Thoracic aorta (tissue), 2 donors: ENCODE measurements at regions not wholly inside any gene's neighbourhood (a gene's known extent, or its start where the extent isn't known, plus 50 kb on each side); places are given as distances from the start of the nearest gene placed in this dataset.
A peak's percentile ranks its signal among the peaks of the same experiment; 100 is the strongest.

Source experiments
- ATAC-seq: fragments of 150-250 bp; one replicate; pipeline ENCODE4 v1.8.0; 2017; ENCODE audit warnings: low read depth; ENCODE audit not compliant: insufficient number of reproducible peaks, low FRiP score
- DNase-seq: peaks from one replicate; pipeline ENCODE4 v3.0.0-alpha.2; 2020; ENCODE audit warnings: low spot score
- H3K27ac ChIP-seq, 2 donors: fragments of 200-600 bp; sonication (generic); 1 replicate in 1 of 2; 2 replicates in 1 of 2; pipeline ENCODE4 v1.5.1; 2016; ENCODE audit warnings: mild to moderate bottlenecking in 2 of 2, moderate library complexity in 2 of 2
- H3K27me3 ChIP-seq: fragments of 200-600 bp; sonication (generic); replicated peaks from 2 replicates; pipeline ENCODE4 v1.6.0; 2016; ENCODE audit warnings: mild to moderate bottlenecking; ENCODE audit not compliant: insufficient read depth
- H3K36me3 ChIP-seq: fragments of 200-600 bp; sonication (generic); one replicate; pipeline ENCODE4 v1.5.1; 2016
- H3K4me1 ChIP-seq, 2 donors: fragments of 200-600 bp; sonication (generic); 1 replicate in 1 of 2; 2 replicates in 1 of 2; pipeline versions ENCODE4 v1.5.1 to v1.6.0; 2016; ENCODE audit warnings: low read depth in 2 of 2, mild to moderate bottlenecking in 1 of 2; ENCODE audit not compliant: control insufficient read depth in 1 of 2
- H3K4me3 ChIP-seq: fragments of 200-600 bp; sonication (generic); 2 replicates; pipeline ENCODE4 v1.5.1; 2016; ENCODE audit warnings: mild to moderate bottlenecking
- H3K9me3 ChIP-seq: fragments of 200-600 bp; sonication (generic); 2 replicates; pipeline ENCODE4 v1.5.1; 2016
- TF ChIP-seq, protein P1 (sequence below): fragments of 200-600 bp; sonication (generic); IDR thresholded peaks from one replicate; pipeline ENCODE4 v1.5.1; 2019; ENCODE audit warnings: antibody characterized with exemption

DNA sequence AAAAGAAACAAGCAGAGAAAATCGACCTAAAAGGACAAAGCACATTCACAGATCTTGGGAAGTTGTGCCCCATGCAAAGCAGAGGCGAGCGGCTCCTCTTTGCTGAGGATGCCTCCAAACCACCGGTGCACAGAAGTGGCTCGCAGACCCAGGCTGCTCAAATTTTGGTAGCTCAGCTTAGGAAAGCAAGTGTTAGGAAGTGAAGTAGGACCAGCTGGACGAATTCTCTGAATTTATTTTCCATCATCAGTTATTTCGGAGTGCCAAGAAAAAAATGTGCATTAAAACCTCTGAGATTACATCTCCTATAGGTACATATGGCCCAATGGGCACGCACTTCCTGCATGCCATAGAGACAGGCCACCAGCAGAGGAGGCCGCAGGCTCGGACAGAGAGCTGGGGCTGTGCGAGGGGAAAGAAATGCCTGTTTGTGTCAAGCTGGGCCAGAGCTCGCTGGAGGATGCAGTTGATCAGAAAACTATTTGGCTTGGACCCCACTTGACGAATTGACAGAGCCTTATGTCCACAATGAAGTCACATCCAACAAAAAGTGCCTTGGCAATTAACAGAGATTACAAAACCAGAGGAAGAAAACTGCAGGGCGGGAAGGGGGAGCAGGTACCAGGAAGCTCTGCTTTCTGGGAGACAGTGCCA lies 122.3 kb upstream of the LYZL2 start:
- TF ChIP-seq, protein P1, sequence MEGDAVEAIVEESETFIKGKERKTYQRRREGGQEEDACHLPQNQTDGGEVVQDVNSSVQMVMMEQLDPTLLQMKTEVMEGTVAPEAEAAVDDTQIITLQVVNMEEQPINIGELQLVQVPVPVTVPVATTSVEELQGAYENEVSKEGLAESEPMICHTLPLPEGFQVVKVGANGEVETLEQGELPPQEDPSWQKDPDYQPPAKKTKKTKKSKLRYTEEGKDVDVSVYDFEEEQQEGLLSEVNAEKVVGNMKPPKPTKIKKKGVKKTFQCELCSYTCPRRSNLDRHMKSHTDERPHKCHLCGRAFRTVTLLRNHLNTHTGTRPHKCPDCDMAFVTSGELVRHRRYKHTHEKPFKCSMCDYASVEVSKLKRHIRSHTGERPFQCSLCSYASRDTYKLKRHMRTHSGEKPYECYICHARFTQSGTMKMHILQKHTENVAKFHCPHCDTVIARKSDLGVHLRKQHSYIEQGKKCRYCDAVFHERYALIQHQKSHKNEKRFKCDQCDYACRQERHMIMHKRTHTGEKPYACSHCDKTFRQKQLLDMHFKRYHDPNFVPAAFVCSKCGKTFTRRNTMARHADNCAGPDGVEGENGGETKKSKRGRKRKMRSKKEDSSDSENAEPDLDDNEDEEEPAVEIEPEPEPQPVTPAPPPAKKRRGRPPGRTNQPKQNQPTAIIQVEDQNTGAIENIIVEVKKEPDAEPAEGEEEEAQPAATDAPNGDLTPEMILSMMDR, result peak; percentile 20
- DNase-seq, result no peak
- no peak for ATAC-seq
- no peaks in the 10 kb centered on the region for H3K27me3 ChIP-seq
- peaks cover 0 to 8% of the 10 kb centered on the region in 2 donors for H3K4me1 ChIP-seq
- H3K36me3 ChIP-seq, result no peaks in the 10 kb centered on the region
- no peak overlapping the region for H3K4me3 ChIP-seq
- no peak overlapping the region for H3K27ac ChIP-seq
- H3K9me3 ChIP-seq, result no peaks in the 10 kb centered on the region

DNA sequence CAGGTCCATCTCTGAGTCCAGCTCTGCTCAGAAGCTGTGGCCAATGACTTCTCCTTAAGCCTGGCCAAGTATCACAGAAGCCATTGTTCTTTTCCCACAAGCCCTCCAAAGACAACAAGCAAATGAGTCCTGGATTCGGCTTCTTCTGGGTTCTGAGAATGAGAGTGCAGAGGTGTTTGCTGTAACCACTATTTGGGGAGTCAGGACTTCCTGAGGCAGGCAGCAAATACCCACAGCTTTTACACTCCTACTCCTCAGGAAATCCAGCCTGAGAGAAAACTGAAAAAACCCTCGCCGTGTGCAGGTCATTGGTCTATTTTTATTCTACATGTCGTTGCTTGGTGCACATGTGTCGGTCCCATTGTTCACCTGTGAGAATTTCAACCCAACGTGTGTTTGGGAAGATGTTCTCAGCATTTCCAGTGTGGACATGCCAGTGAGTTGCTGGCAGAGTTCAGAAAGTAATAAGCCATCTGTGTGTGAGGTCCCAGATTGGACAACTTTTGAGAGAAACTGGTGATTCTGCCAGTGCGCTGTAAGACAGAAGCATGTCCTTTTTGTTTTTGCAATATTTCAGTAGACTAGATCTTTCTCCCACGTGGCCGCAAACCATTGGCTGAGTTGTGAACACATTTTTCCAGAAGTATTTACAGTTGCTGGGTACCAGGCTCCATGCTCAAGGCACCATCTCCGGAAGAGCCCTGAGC lies 121.6 kb upstream of the LYZL2 start:
- TF ChIP-seq, protein P1, result no peak
- H3K4me1 ChIP-seq, result peaks cover 0 to 8% of the 10 kb centered on the region in 2 donors
- H3K9me3 ChIP-seq, result no peaks in the 10 kb centered on the region
- H3K4me3 ChIP-seq, result no peak overlapping the region
- no peaks in the 10 kb centered on the region for H3K27me3 ChIP-seq
- ATAC-seq (no peak), DNase-seq (no peak)
- H3K27ac ChIP-seq, result no peak overlapping the region
- H3K36me3 ChIP-seq, result no peaks in the 10 kb centered on the region

DNA sequence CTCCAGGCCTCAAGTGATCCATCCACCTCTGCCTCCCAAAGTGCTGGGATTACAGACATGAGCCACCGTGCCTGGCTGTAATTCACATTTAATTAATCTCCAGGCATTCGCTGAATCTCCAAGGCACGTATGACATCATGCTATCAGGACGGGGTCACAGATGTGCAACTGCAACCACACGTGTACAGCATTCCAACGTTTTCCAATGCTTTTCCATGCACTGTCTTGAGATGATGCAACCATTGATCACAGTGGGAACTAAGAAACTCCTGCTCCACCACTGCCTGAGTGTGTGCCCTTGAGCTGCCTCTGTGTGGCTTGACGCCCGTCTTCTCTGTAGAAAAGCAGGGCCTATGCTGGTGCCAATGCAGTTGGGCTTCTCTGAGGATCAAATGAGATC lies 119.8 kb upstream of the LYZL2 start:
- DNase-seq, result no peak
- Histone ChIP-seq H3K27ac (no peak overlapping the region), H3K36me3 (no peaks in the 10 kb centered on the region), H3K4me1 (peaks cover 0 to 8% of the 10 kb centered on the region in 2 donors), H3K4me3 (no peak overlapping the region), H3K27me3 (no peaks in the 10 kb centered on the region), H3K9me3 (no peaks in the 10 kb centered on the region)
- TF ChIP-seq, protein P1, result no peak
- no peak for ATAC-seq

DNA sequence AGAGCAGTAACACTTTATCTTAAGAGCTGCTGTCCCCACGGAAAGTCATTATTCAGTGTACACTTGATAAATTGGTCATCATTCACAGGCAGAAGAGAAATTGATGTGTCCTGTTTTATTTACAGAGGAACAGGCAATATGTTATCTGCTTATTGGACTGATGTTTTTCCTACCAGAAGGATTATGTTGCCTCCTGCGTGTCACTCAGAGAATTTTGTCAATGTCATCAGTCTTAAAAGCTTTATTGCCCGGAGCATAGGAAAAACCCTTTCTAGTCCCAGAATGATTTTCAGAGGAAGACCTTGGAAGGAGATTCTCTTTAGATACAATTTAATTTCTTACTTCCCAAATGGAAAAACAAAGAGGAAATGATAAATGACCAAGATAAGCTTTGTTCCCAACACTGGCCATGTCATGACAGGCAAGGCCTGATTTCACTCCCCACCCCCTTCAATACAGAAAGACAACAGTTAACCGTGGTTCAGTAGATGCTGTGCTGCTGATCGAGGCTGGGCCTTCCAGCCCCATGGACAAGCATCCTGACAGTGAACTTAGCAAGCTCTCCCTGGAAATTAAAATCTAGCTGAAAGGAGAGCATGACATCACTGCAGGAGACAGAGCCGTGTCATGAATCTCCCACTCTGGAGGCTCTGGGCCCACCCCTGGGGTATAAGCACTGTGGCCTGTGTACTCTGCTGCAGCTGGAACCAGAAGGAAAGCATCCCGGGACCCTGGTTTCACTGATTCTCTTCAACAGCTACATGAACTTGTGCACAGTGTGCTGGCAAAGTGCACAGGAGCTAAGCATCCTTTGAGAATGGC lies 118.8 kb upstream of the LYZL2 start:
- Histone ChIP-seq H3K4me3 (no peak overlapping the region), H3K27ac (no peak overlapping the region), H3K27me3 (no peaks in the 10 kb centered on the region), H3K9me3 (no peaks in the 10 kb centered on the region), H3K36me3 (no peaks in the 10 kb centered on the region), H3K4me1 (peaks cover 0 to 8% of the 10 kb centered on the region in 2 donors)
- DNase-seq (no peak), ATAC-seq (no peak)
- TF ChIP-seq, protein P1, result no peak

DNA sequence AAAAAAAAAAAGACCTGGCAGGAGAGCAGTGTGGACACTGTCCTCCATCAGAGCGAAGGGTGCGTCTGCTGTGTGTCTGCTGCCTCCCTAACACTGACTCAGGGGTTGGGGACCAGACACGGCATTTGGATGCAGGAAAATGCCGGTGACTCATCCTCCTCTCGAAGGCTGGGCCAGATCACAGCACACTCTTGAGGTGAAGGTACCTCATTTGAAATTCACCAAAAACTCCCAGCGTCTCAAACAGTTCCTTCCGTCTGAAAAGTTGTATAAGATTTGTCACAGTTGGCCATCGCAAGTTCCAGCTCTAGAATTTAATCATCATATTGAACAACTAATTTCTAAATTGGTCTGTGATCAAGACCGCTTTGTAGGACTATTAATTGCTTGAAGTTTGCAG lies 118.1 kb upstream of the LYZL2 start:
- Histone ChIP-seq H3K27ac (no peak overlapping the region), H3K36me3 (no peaks in the 10 kb centered on the region)
- no peak for ATAC-seq

More for the DNA sequence above, 118.1 kb upstream of the LYZL2 start:
- DNase-seq, result no peak
- Histone ChIP-seq H3K4me3 (no peak overlapping the region), H3K4me1 (peaks cover 0 to 8% of the 10 kb centered on the region in 2 donors), H3K9me3 (no peaks in the 10 kb centered on the region), H3K27me3 (no peaks in the 10 kb centered on the region)
- TF ChIP-seq, protein P1, result no peak
